ENCODE measurements at regions not wholly inside any gene's neighbourhood (a gene's known extent, or its start where the extent isn't known, plus 50 kb on each side); places are given as distances from the start of the nearest gene placed in this dataset.

DNA sequence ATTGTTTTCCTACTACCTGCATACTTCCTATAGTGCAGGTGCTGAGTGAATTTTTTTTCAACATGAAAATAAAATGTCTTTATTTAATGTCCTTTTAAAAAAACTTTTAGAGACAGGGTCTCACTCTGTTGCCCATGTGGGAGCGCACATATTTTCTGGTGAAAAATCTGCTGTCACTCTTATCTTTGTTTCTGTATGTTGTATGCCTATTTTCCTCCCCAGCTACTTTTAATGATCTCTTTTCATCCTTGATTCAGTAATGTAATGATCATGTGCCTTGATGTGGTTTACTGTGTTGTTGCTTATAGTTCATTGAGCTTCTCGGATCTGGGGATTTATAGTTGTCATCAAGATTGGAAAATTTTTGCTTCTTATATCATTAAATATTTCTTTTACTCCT lies 117.3 kb downstream of the ARL6IP6 start:
- no peak for TF ChIP-seq CTCF (IDR thresholded peaks at IDR 0.05; ENCODE audit: low read depth, low read length, poor library complexity, severe bottlenecking)
- TF ChIP-seq EZH2phosphoT487 (IDR thresholded peaks at IDR 0.05; ENCODE audit: borderline replicate concordance, low read length), result no peak
- H3F3A ChIP-seq (ENCODE audit: control insufficient read depth, insufficient read depth), result no peaks in the 10 kb centered on the region
- H3K4me3 ChIP-seq (ENCODE audit: low read length), result no peak overlapping the region
- no peak overlapping the region for H3K27ac ChIP-seq (ENCODE audit: low read depth, low read length)
- no peaks in the 10 kb centered on the region for H3K9me3 ChIP-seq (ENCODE audit: control insufficient read depth, insufficient read depth, low read length)
- no peak overlapping the region for H3K4me2 ChIP-seq (ENCODE audit: low read length)
- no peaks in the 10 kb centered on the region for H3K36me3 ChIP-seq (ENCODE audit: control insufficient read depth, low read length)
- H3K27me3 ChIP-seq (ENCODE audit: control insufficient read depth, low read length), result no peaks in the 10 kb centered on the region
- no peaks in the 10 kb centered on the region for H4K20me1 ChIP-seq (ENCODE audit: control insufficient read depth, insufficient read depth, low read depth, low read length)
- H3K9me2 ChIP-seq (replicated peaks; ENCODE audit: control insufficient read depth, low read length), result no peaks in the 10 kb centered on the region
- H3K79me2 ChIP-seq (ENCODE audit: control insufficient read depth, low read length), result no peaks in the 10 kb centered on the region
- H3K4me1 ChIP-seq (ENCODE audit: control insufficient read depth, low read length), result no peaks in the 10 kb centered on the region

GRCh38 chr2:152827944-152828343 lies 109.5 kb downstream of the ARL6IP6 start:
- no peak overlapping the region for H3K4me3 ChIP-seq (ENCODE audit: low read length)
- H3K4me1 ChIP-seq (ENCODE audit: control insufficient read depth, low read length), result peaks cover 12% of the 10 kb centered on the region
- H3K9me3 ChIP-seq (ENCODE audit: control insufficient read depth, insufficient read depth, low read length), result no peaks in the 10 kb centered on the region
- H3K4me2 ChIP-seq (ENCODE audit: low read length), result no peak overlapping the region
- H3K36me3 ChIP-seq (ENCODE audit: control insufficient read depth, low read length), result no peaks in the 10 kb centered on the region
- no peaks in the 10 kb centered on the region for H3K9me2 ChIP-seq (replicated peaks; ENCODE audit: control insufficient read depth, low read length)
- TF ChIP-seq CTCF (IDR thresholded peaks at IDR 0.05; ENCODE audit: low read depth, low read length, poor library complexity, severe bottlenecking) (no peak), EZH2phosphoT487 (IDR thresholded peaks at IDR 0.05; ENCODE audit: borderline replicate concordance, low read length) (no peak)
- no peaks in the 10 kb centered on the region for H3F3A ChIP-seq (ENCODE audit: control insufficient read depth, insufficient read depth)
- H3K27me3 ChIP-seq (ENCODE audit: control insufficient read depth, low read length), result no peaks in the 10 kb centered on the region
- no peaks in the 10 kb centered on the region for H4K20me1 ChIP-seq (ENCODE audit: control insufficient read depth, insufficient read depth, low read depth, low read length)
- H3K79me2 ChIP-seq (ENCODE audit: control insufficient read depth, low read length), result no peaks in the 10 kb centered on the region
- H3K27ac ChIP-seq (ENCODE audit: low read depth, low read length), result no peak overlapping the region

DNA sequence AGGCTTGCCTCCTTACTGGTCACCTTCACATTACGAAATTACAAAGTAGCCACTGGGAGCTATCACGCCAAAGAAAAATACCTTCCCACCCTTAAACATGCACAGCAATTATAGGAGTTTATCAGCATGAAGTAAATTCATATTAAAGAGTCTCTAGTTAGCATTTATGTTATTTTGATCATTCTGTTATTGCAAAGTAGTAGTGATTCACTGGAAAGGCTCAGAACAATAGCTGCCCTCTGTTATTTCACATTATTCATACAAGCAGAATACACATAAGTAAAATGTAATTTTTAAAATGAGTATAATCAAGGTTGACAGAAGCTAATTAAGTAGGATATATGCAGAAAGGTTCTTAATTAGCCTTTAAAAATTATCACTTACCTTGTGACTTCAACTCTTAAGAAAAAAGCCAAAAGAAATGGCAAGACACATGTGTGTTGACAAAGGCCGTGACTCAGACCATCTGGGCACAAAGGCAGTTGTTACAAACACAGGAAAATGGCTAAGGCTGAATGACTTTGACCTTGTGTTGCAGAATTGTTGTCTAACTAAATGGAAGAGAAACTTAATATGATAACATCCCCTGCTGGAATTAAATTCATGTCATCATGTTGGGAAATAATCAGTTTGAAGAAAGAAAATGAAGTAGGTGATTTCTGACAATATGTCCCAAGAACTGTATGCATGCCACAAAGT lies 108.3 kb downstream of the ARL6IP6 start:
- no peaks in the 10 kb centered on the region for H4K20me1 ChIP-seq (ENCODE audit: control insufficient read depth, insufficient read depth, low read depth, low read length)
- H3K4me2 ChIP-seq (ENCODE audit: low read length), result no peak overlapping the region; the same call in 1 of the 2 replicates
- no peak overlapping the region for H3K4me3 ChIP-seq (ENCODE audit: low read length)
- no peaks in the 10 kb centered on the region for H3K9me2 ChIP-seq (replicated peaks; ENCODE audit: control insufficient read depth, low read length)
- H3K27me3 ChIP-seq (ENCODE audit: control insufficient read depth, low read length), result no peaks in the 10 kb centered on the region
- H3K36me3 ChIP-seq (ENCODE audit: control insufficient read depth, low read length), result no peaks in the 10 kb centered on the region
- H3K27ac ChIP-seq (ENCODE audit: low read depth, low read length), result no peak overlapping the region
- no peaks in the 10 kb centered on the region for H3K79me2 ChIP-seq (ENCODE audit: control insufficient read depth, low read length)
- no peaks in the 10 kb centered on the region for H3F3A ChIP-seq (ENCODE audit: control insufficient read depth, insufficient read depth)
- H3K4me1 ChIP-seq (ENCODE audit: control insufficient read depth, low read length), result peaks cover 12% of the 10 kb centered on the region
- H3K9me3 ChIP-seq (ENCODE audit: control insufficient read depth, insufficient read depth, low read length), result no peaks in the 10 kb centered on the region
- no peak for TF ChIP-seq CTCF (IDR thresholded peaks at IDR 0.05; ENCODE audit: low read depth, low read length, poor library complexity, severe bottlenecking)
- TF ChIP-seq EZH2phosphoT487 (IDR thresholded peaks at IDR 0.05; ENCODE audit: borderline replicate concordance, low read length), result no peak

All from DOHH2 (cell line).